ENCODE measurements at regions not wholly inside any gene's neighbourhood (a gene's known extent, or its start where the extent isn't known, plus 50 kb on each side); places are given as distances from the start of the nearest gene placed in this dataset.

DNA sequence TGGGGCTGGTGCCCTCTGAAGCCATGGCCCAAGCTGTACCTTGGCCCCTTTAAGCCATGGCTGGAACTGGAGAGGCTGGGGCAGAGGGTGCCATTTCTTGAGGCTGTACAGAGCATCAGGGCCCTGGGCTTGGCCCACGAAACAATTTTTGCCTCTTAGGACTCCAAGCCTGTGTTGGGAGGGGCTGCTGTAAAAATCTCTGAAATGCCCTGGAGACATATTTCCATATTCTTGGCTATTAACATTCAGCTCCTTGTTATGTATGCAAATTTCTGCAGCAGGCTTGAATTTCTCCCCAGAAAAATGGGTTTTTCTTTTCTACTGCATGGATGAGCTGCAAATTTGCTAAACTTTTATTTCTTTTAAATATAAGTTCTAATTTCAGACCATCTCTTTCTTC, 834.0 kb downstream of the DSC3 start:
- Histone ChIP-seq H3K27me3 (ENCODE audit: control insufficient read depth, insufficient read depth, low read length) (no peaks in the 10 kb centered on the region), H3K4me1 (ENCODE audit: control insufficient read depth in 2 of 3, insufficient read depth in 2 of 3, low read depth in 1 of 3, low read length in 3 of 3) (no peaks in the 10 kb centered on the region), H3K9ac (ENCODE audit: low read length in 3 of 3) (no peak overlapping the region), H3K4me3 (ENCODE audit: low read length in 3 of 3) (no peak overlapping the region), H3K9me3 (ENCODE audit: control insufficient read depth in 2 of 3, insufficient read depth in 1 of 3, low read length in 3 of 3) (no peaks in the 10 kb centered on the region), H3K27ac (ENCODE audit: low read depth in 2 of 2, low read length in 2 of 2) (no peak overlapping the region), H3K36me3 (ENCODE audit: control insufficient read depth in 2 of 3, insufficient read depth in 3 of 3, low read length in 3 of 3) (no peaks in the 10 kb centered on the region)
- intact Hi-C loops (cut with DNase I), result no loop called here
- DNase-seq (no peak), FAIRE-seq (no peak)
- no peak for TF ChIP-seq CTCF (IDR thresholded peaks at IDR 0.05; ENCODE audit: borderline replicate concordance, extremely low read depth, insufficient read depth)

GRCh38 chr18:30192216-30192615, 850.3 kb downstream of the DSC3 start:
- FAIRE-seq (no peak), DNase-seq (no peak)
- H3K9me3 ChIP-seq (ENCODE audit: control insufficient read depth in 2 of 3, insufficient read depth in 1 of 3, low read length in 3 of 3), result no peaks in the 10 kb centered on the region
- TF ChIP-seq CTCF (IDR thresholded peaks at IDR 0.05; ENCODE audit: borderline replicate concordance, extremely low read depth, insufficient read depth), result no peak
- H3K36me3 ChIP-seq (ENCODE audit: control insufficient read depth in 2 of 3, insufficient read depth in 3 of 3, low read length in 3 of 3), result no peaks in the 10 kb centered on the region
- H3K4me1 ChIP-seq (ENCODE audit: control insufficient read depth in 2 of 3, insufficient read depth in 2 of 3, low read depth in 1 of 3, low read length in 3 of 3), result no peaks in the 10 kb centered on the region
- H3K27ac ChIP-seq (ENCODE audit: low read depth in 2 of 2, low read length in 2 of 2), result no peak overlapping the region
- intact Hi-C loops (cut with DNase I), result no loop called here
- no peaks in the 10 kb centered on the region for H3K27me3 ChIP-seq (ENCODE audit: control insufficient read depth, insufficient read depth, low read length)
- H3K4me3 ChIP-seq (ENCODE audit: low read length in 3 of 3), result no peak overlapping the region
- H3K9ac ChIP-seq (ENCODE audit: low read length in 3 of 3), result no peak overlapping the region

DNA sequence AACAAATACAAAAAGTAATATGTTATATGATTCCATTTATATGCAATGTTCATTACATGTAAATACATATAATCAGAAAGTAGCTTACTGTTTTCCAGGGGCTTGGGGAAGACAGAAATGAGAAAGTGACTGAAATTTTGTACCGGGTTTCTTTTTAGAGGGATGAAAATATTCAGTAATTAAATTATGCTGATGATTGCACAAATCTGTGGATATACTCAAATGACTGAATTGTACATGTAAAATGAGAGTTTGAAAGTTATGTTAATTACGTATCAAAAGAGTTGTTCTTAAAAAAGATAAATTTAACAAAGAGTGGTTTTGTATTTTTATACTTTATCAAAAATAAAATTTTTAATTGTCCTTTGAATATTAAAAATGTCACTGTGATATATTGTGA, 856.3 kb downstream of the DSC3 start:
- intact Hi-C loops (cut with DNase I), result loop anchor here (10.0 kb wide), 1 partner anchor 59 kb away; no protein-coding TSS in a partner anchor
- H3K27ac ChIP-seq (ENCODE audit: low read depth in 2 of 2, low read length in 2 of 2), result no peak overlapping the region
- H3K4me1 ChIP-seq (ENCODE audit: control insufficient read depth in 2 of 3, insufficient read depth in 2 of 3, low read depth in 1 of 3, low read length in 3 of 3), result no peaks in the 10 kb centered on the region
- DNase-seq (no peak), FAIRE-seq (no peak)
- no peak overlapping the region for H3K4me3 ChIP-seq (ENCODE audit: low read length in 3 of 3)
- no peak for TF ChIP-seq CTCF (IDR thresholded peaks at IDR 0.05; ENCODE audit: borderline replicate concordance, extremely low read depth, insufficient read depth)
- peaks cover 0 to 2% (median 0%) of the 10 kb centered on the region in 3 donors for H3K9me3 ChIP-seq (ENCODE audit: control insufficient read depth in 2 of 3, insufficient read depth in 1 of 3, low read length in 3 of 3)
- H3K36me3 ChIP-seq (ENCODE audit: control insufficient read depth in 2 of 3, insufficient read depth in 3 of 3, low read length in 3 of 3), result no peaks in the 10 kb centered on the region
- no peak overlapping the region for H3K9ac ChIP-seq (ENCODE audit: low read length in 3 of 3)
- H3K27me3 ChIP-seq (ENCODE audit: control insufficient read depth, insufficient read depth, low read length), result no peaks in the 10 kb centered on the region

DNA sequence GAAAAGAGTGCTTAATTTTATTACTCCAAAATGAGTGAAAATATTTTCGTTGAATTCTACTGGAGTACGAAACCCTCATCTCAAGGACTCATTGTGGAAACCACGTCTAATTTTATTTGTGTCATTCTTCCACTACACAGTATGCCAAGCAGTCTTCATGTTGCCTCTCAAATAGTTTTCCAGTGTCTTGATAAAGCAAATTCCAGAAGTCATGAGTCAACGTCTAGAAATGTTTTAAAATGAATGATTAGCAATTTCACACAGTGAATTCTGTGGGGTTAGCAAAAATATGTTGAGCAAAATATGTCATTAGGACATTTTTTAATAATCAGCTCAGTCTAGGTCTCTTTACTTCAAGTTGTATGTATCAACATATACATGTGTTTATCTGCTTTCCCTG, 865.5 kb downstream of the DSC3 start:
- Histone ChIP-seq H3K27ac (ENCODE audit: low read depth in 2 of 2, low read length in 2 of 2) (no peak overlapping the region), H3K27me3 (ENCODE audit: control insufficient read depth, insufficient read depth, low read length) (no peaks in the 10 kb centered on the region), H3K4me3 (ENCODE audit: low read length in 3 of 3) (no peak overlapping the region), H3K4me1 (ENCODE audit: control insufficient read depth in 2 of 3, insufficient read depth in 2 of 3, low read depth in 1 of 3, low read length in 3 of 3) (no peaks in the 10 kb centered on the region), H3K9me3 (ENCODE audit: control insufficient read depth in 2 of 3, insufficient read depth in 1 of 3, low read length in 3 of 3) (peaks cover 0 to 2% (median 0%) of the 10 kb centered on the region in 3 donors), H3K9ac (ENCODE audit: low read length in 3 of 3) (no peak overlapping the region), H3K36me3 (ENCODE audit: control insufficient read depth in 2 of 3, insufficient read depth in 3 of 3, low read length in 3 of 3) (no peaks in the 10 kb centered on the region)
- no peak for TF ChIP-seq CTCF (IDR thresholded peaks at IDR 0.05; ENCODE audit: borderline replicate concordance, extremely low read depth, insufficient read depth)
- FAIRE-seq (no peak), DNase-seq (no peak)
- intact Hi-C loops (cut with DNase I), result no loop called here
